HEK293 (cell line): ENCODE measurements at regions not wholly inside any gene's neighbourhood (a gene's known extent, or its start where the extent isn't known, plus 50 kb on each side); places are given as distances from the start of the nearest gene placed in this dataset.

ENCODE experiments used
- CTCF ChIA-PET: fragments of 350-600 bp; formaldehyde crosslinking; extraction: SDS; loops from one replicate; lab custom pipeline; 2021; ENCODE audit warnings: antibody characterized with exemption; lab: Yijun Ruan, JAX
- POLR2A ChIA-PET: fragments of 300-600 bp; formaldehyde crosslinking; extraction: SDS; loops from one replicate; lab custom pipeline; 2020; ENCODE audit warnings: antibody characterized with exemption, inconsistent platforms; lab: Yijun Ruan, JAX
- H3K27ac ChIP-seq: fragments of 200-500 bp; sonication (Bioruptor generic); 2 replicates; pipeline ENCODE4 v1.5.1; 2014; ENCODE audit warnings: low read depth, low read length, control low read depth, inconsistent platforms; ENCODE audit errors: extremely low read depth
- H3K36me3 ChIP-seq, 2 experiments: fragments of 200-500 bp in 1 of 2; sonication (Bioruptor generic) in 1 of 2; 1 replicate in 1 of 2; 2 replicates in 1 of 2; pipeline ENCODE4 v1.5.1; 2014 to 2017; ENCODE audit warnings: inconsistent platforms in 2 of 2, low read length in 2 of 2; ENCODE audit not compliant: control insufficient read depth in 2 of 2, insufficient read depth in 1 of 2
- H3K4me1 ChIP-seq: fragments of 200-500 bp; sonication (Bioruptor generic); 2 replicates; pipeline ENCODE4 v1.5.1; 2014; ENCODE audit warnings: mild to moderate bottlenecking, low read length, inconsistent platforms; ENCODE audit not compliant: control insufficient read depth, insufficient read depth
- H3K4me3 ChIP-seq: 2 replicates; pipeline ENCODE4 v1.5.1; 2011; ENCODE audit warnings: low read depth, mild to moderate bottlenecking, control low read depth, low read length, moderate library complexity
- H3K9me3 ChIP-seq: fragments of 200-500 bp; sonication (Bioruptor generic); 2 replicates; pipeline ENCODE4 v1.5.1; 2014; ENCODE audit warnings: low read depth, low read length, inconsistent platforms; ENCODE audit not compliant: control insufficient read depth, insufficient read depth
- BCL11B ChIP-seq: fragments of 450-650 bp; formaldehyde crosslinking; IDR thresholded peaks from 2 replicates; pipeline ENCODE4 v1.5.1; 2016; ENCODE audit warnings: low read depth, missing biosample characterization, missing genetic modification characterization
- GFI1B ChIP-seq: fragments of 450-650 bp; formaldehyde crosslinking; IDR thresholded peaks from 2 replicates; pipeline ENCODE4 v1.5.1; 2016; ENCODE audit warnings: missing biosample characterization, missing genetic modification characterization
- KLF16 ChIP-seq: fragments of 450-650 bp; formaldehyde crosslinking; IDR thresholded peaks from 2 replicates; pipeline ENCODE4 v1.5.1; 2017; ENCODE audit warnings: missing biosample characterization, missing genetic modification characterization
- ZBTB1 ChIP-seq: fragments of 450-650 bp; formaldehyde crosslinking; IDR thresholded peaks from 2 replicates; pipeline ENCODE4 v1.5.1; 2016; ENCODE audit warnings: missing biosample characterization, missing genetic modification characterization
- ZBTB17 ChIP-seq: fragments of 450-650 bp; formaldehyde crosslinking; IDR thresholded peaks from 2 replicates; pipeline ENCODE4 v1.5.1; 2016; ENCODE audit warnings: missing biosample characterization, missing genetic modification characterization
- ZBTB48 ChIP-seq: fragments of 450-650 bp; formaldehyde crosslinking; IDR thresholded peaks from 2 replicates; pipeline ENCODE4 v1.5.1; 2016; ENCODE audit warnings: missing biosample characterization, missing genetic modification characterization
- ZNF112 ChIP-seq: fragments of 450-650 bp; formaldehyde crosslinking; IDR thresholded peaks from 2 replicates; pipeline ENCODE4 v1.5.0; 2017; ENCODE audit warnings: missing biosample characterization, missing genetic modification characterization
- ZNF174 ChIP-seq: fragments of 450-650 bp; formaldehyde crosslinking; IDR thresholded peaks from 2 replicates; pipeline ENCODE4 v1.5.0; 2017; ENCODE audit warnings: missing biosample characterization, mild to moderate bottlenecking, missing genetic modification characterization
- ZNF214 ChIP-seq: fragments of 450-650 bp; formaldehyde crosslinking; IDR thresholded peaks from 2 replicates; pipeline ENCODE4 v1.5.1; 2017; ENCODE audit warnings: missing biosample characterization, mild to moderate bottlenecking, missing genetic modification characterization, borderline replicate concordance
- ZNF324 ChIP-seq: fragments of 450-650 bp; formaldehyde crosslinking; IDR thresholded peaks from 2 replicates; pipeline ENCODE4 v1.5.1; 2016; ENCODE audit warnings: missing biosample characterization, missing genetic modification characterization
- ZNF335 ChIP-seq: fragments of 450-650 bp; formaldehyde crosslinking; conservative IDR thresholded peaks from 2 replicates; pipeline ENCODE4 v1.5.1; 2016; ENCODE audit warnings: missing biosample characterization, missing genetic modification characterization
- ZNF341 ChIP-seq: fragments of 450-650 bp; formaldehyde crosslinking; IDR thresholded peaks from 2 replicates; pipeline ENCODE4; 2016; ENCODE audit warnings: low read depth, missing biosample characterization, missing genetic modification characterization
- ZNF391 ChIP-seq: fragments of 450-650 bp; formaldehyde crosslinking; IDR thresholded peaks from 2 replicates; pipeline ENCODE4 v1.5.1; 2016; ENCODE audit warnings: low read depth, missing biosample characterization, missing genetic modification characterization, borderline replicate concordance
- ZNF416 ChIP-seq: fragments of 450-650 bp; formaldehyde crosslinking; IDR thresholded peaks from 2 replicates; pipeline ENCODE4 v1.5.1; 2016; ENCODE audit warnings: missing biosample characterization, missing genetic modification characterization
- ZNF548 ChIP-seq: fragments of 450-650 bp; formaldehyde crosslinking; IDR thresholded peaks from 2 replicates; pipeline ENCODE4 v1.5.1; 2016; ENCODE audit warnings: missing biosample characterization, missing genetic modification characterization
- ZNF555 ChIP-seq: fragments of 450-650 bp; formaldehyde crosslinking; conservative IDR thresholded peaks from 2 replicates; pipeline ENCODE4 v1.5.1; 2017; ENCODE audit warnings: missing biosample characterization, mild to moderate bottlenecking, missing genetic modification characterization, inconsistent platforms
- ZNF670 ChIP-seq: fragments of 450-650 bp; formaldehyde crosslinking; IDR thresholded peaks from 2 replicates; pipeline ENCODE4 v1.5.1; 2016; ENCODE audit warnings: missing biosample characterization, missing genetic modification characterization, low read depth
- TF ChIP-seq, protein P1 (sequence below): fragments of 450-650 bp; formaldehyde crosslinking; IDR thresholded peaks from 2 replicates; pipeline ENCODE4 v1.5.1; 2016; ENCODE audit warnings: missing biosample characterization, missing genetic modification characterization
- TF ChIP-seq, protein P2 (sequence below): fragments of 450-650 bp; IDR thresholded peaks from 2 replicates; pipeline ENCODE4 v1.5.1; 2018; ENCODE audit warnings: missing biosample characterization, missing genetic modification characterization
- TF ChIP-seq, protein P3 (sequence below): fragments of 450-650 bp; IDR thresholded peaks from 2 replicates; pipeline ENCODE4 v1.5.1; 2018; ENCODE audit warnings: missing biosample characterization, mild to moderate bottlenecking, missing genetic modification characterization
- TF ChIP-seq, protein P4 (sequence below): fragments of 450-650 bp; formaldehyde crosslinking; conservative IDR thresholded peaks from 2 replicates; pipeline ENCODE4 v1.5.1; 2016; ENCODE audit warnings: low read depth, missing biosample characterization, missing genetic modification characterization

DNA sequence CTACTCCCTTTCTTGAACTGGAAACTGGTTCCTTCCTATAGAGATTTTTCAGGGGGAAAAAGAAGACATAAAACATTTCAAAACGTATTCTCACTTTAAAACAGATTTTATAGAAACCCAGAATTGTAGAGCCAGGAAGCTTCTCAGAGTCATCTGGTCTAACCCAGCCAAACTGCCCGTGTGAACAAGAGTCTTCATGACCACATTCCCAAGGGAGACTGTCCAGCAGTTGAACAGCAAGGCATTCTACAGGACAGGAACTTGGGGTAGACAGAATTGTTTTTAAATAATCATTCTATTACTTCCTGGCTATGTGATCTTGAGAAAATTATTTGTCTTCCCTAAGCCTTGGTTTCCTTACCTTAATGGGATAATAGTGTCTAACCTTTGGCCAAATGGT lies 163.5 kb upstream of the IVNS1ABP start:
- POLR2A ChIA-PET: no interaction called here
- TF ChIP-seq ZBTB17 (tag by site-specific recombination): no peak
- no peak for TF ChIP-seq GFI1B (tag by site-specific recombination)
- TF ChIP-seq ZNF670: no peak
- no peak for TF ChIP-seq ZBTB48 (tag by site-specific recombination)
- TF ChIP-seq, protein P1, sequence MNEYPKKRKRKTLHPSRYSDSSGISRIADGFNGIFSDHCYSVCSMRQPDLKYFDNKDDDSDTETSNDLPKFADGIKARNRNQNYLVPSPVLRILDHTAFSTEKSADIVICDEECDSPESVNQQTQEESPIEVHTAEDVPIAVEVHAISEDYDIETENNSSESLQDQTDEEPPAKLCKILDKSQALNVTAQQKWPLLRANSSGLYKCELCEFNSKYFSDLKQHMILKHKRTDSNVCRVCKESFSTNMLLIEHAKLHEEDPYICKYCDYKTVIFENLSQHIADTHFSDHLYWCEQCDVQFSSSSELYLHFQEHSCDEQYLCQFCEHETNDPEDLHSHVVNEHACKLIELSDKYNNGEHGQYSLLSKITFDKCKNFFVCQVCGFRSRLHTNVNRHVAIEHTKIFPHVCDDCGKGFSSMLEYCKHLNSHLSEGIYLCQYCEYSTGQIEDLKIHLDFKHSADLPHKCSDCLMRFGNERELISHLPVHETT (tag by site-specific recombination): no peak
- TF ChIP-seq, protein P2, sequence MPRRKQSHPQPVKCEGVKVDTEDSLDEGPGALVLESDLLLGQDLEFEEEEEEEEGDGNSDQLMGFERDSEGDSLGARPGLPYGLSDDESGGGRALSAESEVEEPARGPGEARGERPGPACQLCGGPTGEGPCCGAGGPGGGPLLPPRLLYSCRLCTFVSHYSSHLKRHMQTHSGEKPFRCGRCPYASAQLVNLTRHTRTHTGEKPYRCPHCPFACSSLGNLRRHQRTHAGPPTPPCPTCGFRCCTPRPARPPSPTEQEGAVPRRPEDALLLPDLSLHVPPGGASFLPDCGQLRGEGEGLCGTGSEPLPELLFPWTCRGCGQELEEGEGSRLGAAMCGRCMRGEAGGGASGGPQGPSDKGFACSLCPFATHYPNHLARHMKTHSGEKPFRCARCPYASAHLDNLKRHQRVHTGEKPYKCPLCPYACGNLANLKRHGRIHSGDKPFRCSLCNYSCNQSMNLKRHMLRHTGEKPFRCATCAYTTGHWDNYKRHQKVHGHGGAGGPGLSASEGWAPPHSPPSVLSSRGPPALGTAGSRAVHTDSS (tag by site-specific recombination): no peak
- TF ChIP-seq BCL11B (tag by site-specific recombination): no peak
- no peak for TF ChIP-seq ZNF391
- TF ChIP-seq ZNF416 (tag by site-specific recombination): no peak
- no peak for TF ChIP-seq ZNF335 (tag by site-specific recombination)
- TF ChIP-seq ZBTB1 (tag by site-specific recombination): no peak
- no peak for TF ChIP-seq ZNF555 (tag by site-specific recombination)
- TF ChIP-seq ZNF324: no peak
- no peak for TF ChIP-seq KLF16
- TF ChIP-seq ZNF112: no peak
- no peak for TF ChIP-seq ZNF341 (tag by site-specific recombination)
- TF ChIP-seq, protein P3, sequence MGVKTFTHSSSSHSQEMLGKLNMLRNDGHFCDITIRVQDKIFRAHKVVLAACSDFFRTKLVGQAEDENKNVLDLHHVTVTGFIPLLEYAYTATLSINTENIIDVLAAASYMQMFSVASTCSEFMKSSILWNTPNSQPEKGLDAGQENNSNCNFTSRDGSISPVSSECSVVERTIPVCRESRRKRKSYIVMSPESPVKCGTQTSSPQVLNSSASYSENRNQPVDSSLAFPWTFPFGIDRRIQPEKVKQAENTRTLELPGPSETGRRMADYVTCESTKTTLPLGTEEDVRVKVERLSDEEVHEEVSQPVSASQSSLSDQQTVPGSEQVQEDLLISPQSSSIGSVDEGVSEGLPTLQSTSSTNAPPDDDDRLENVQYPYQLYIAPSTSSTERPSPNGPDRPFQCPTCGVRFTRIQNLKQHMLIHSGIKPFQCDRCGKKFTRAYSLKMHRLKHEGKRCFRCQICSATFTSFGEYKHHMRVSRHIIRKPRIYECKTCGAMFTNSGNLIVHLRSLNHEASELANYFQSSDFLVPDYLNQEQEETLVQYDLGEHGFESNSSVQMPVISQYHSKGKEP (tag by site-specific recombination): no peak
- TF ChIP-seq ZNF174: no peak
- no peak for TF ChIP-seq ZNF548 (tag by site-specific recombination)
- TF ChIP-seq ZNF214 (tag by site-specific recombination): no peak
- TF ChIP-seq, all 188 proteins: peak for 0
- Histone ChIP-seq H3K4me1 (no peaks in the 10 kb centered on the region; the same call in 1 of the 2 replicates), H3K4me3 (no peak overlapping the region), H3K27ac (no peak overlapping the region), H3K36me3 (no peaks in the 10 kb centered on the region), H3K9me3 (no peaks in the 10 kb centered on the region)
- CTCF ChIA-PET: no interaction called here

DNA sequence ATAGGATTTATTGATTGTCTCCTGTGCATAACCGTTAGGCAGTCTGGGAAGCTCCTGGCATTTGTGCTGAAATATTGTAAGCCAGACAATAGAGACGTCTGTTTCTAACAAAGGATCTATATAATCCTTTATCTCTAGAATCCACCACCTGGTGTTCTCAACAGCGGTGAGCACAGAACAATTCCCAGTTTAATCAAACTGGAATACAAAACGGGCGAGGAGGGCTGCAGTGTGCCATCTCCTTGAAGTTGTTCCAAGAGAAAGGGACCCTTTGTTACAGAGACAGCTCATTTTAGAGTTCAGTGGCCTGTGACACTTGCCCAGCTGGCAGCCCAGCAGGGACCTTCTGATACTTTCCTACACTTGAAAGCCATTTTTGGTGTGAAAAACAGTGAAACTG lies 162.8 kb upstream of the IVNS1ABP start:
- Histone ChIP-seq H3K36me3 (no peaks in the 10 kb centered on the region), H3K4me3 (no peak overlapping the region), H3K4me1 (no peaks in the 10 kb centered on the region; the same call in 1 of the 2 replicates), H3K9me3 (no peaks in the 10 kb centered on the region), H3K27ac (no peak overlapping the region)
- ChIA-PET CTCF (no interaction called here), POLR2A (no interaction called here)
- TF ChIP-seq, protein P4, sequence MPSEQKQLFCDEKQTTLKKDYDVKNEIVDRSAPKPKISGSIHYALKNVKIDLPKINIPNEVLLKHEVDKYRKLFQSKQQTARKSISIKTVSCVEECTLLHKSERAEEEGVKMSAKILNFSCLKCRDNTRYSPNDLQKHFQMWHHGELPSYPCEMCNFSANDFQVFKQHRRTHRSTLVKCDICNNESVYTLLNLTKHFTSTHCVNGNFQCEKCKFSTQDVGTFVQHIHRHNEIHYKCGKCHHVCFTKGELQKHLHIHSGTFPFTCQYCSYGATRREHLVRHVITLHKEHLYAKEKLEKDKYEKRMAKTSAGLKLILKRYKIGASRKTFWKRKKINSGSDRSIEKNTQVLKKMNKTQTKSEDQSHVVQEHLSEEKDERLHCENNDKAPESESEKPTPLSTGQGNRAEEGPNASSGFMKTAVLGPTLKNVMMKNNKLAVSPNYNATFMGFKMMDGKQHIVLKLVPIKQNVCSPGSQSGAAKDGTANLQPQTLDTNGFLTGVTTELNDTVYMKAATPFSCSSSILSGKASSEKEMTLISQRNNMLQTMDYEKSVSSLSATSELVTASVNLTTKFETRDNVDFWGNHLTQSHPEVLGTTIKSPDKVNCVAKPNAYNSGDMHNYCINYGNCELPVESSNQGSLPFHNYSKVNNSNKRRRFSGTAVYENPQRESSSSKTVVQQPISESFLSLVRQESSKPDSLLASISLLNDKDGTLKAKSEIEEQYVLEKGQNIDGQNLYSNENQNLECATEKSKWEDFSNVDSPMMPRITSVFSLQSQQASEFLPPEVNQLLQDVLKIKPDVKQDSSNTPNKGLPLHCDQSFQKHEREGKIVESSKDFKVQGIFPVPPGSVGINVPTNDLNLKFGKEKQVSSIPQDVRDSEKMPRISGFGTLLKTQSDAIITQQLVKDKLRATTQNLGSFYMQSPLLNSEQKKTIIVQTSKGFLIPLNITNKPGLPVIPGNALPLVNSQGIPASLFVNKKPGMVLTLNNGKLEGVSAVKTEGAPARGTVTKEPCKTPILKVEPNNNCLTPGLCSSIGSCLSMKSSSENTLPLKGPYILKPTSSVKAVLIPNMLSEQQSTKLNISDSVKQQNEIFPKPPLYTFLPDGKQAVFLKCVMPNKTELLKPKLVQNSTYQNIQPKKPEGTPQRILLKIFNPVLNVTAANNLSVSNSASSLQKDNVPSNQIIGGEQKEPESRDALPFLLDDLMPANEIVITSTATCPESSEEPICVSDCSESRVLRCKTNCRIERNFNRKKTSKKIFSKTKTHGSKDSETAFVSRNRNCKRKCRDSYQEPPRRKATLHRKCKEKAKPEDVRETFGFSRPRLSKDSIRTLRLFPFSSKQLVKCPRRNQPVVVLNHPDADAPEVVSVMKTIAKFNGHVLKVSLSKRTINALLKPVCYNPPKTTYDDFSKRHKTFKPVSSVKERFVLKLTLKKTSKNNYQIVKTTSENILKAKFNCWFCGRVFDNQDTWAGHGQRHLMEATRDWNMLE (tag by site-specific recombination): no peak
